ENCODE measurements at regions not wholly inside any gene's neighbourhood (a gene's known extent, or its start where the extent isn't known, plus 50 kb on each side); places are given as distances from the start of the nearest gene placed in this dataset.

- Histone ChIP-seq H3K27me3 (ENCODE audit: insufficient read depth) (no peaks in the 10 kb centered on the region), H4K20me1 (replicated peaks; ENCODE audit: insufficient read depth) (no peaks in the 10 kb centered on the region), H2AFZ (no peak overlapping the region), H3K9me2 (ENCODE audit: insufficient read depth) (no peaks in the 10 kb centered on the region), H3K27ac (ENCODE audit: low read depth) (no peak overlapping the region), H3K4me2 (no peak overlapping the region), H3F3A (replicated peaks; ENCODE audit: low read depth) (no peaks in the 10 kb centered on the region), H3K4me1 (ENCODE audit: insufficient read depth) (no peaks in the 10 kb centered on the region), H3K36me3 (ENCODE audit: insufficient read depth) (no peaks in the 10 kb centered on the region), H3K4me3 (no peak overlapping the region), H3K79me2 (replicated peaks; ENCODE audit: insufficient read depth) (no peaks in the 10 kb centered on the region)
- DNase-seq (ENCODE audit: low spot score) (no peak), ATAC-seq (no peak)
- Mint-ChIP-seq H3K27ac (no peak overlapping the region), H3K4me3 (no peak overlapping the region), H3K4me1 (peaks cover 15% of the 10 kb centered on the region), H3K9me3 (no peaks in the 10 kb centered on the region; the same call in 2 of the 3 replicates), H3K36me3 (ENCODE audit: low read depth) (no peaks in the 10 kb centered on the region; the same call in 2 of the 3 replicates), H3K27me3 (ENCODE audit: insufficient read depth, low read depth, poor library complexity) (peaks cover 5% of the 10 kb centered on the region)
- TF ChIP-seq POLR2AphosphoS5 (IDR thresholded peaks at IDR 0.05; ENCODE audit: low read depth) = no peak
Observed at GRCh38 chr22:48553119-48553518, 1274.6 kb downstream of the BRD1 start.

- no peak overlapping the region for H3K27ac Mint-ChIP-seq
- no peaks in the 10 kb centered on the region for H3K36me3 ChIP-seq (ENCODE audit: insufficient read depth)
- no peaks in the 10 kb centered on the region for H3K9me2 ChIP-seq (ENCODE audit: insufficient read depth)
- H3K27me3 ChIP-seq (ENCODE audit: insufficient read depth) = no peaks in the 10 kb centered on the region
- no peaks in the 10 kb centered on the region for H3F3A ChIP-seq (replicated peaks; ENCODE audit: low read depth)
- peaks cover 5% of the 10 kb centered on the region for H3K27me3 Mint-ChIP-seq (ENCODE audit: insufficient read depth, low read depth, poor library complexity)
- H3K4me3 Mint-ChIP-seq = no peak overlapping the region
- DNase-seq (ENCODE audit: low spot score) (no peak), ATAC-seq (no peak)
- no peaks in the 10 kb centered on the region for H3K4me1 ChIP-seq (ENCODE audit: insufficient read depth)
- H3K4me3 ChIP-seq = no peak overlapping the region
- H3K9me3 Mint-ChIP-seq = no peaks in the 10 kb centered on the region
- no peak overlapping the region for H3K27ac ChIP-seq (ENCODE audit: low read depth)
- H3K4me1 Mint-ChIP-seq = peaks cover 20% of the 10 kb centered on the region
- H3K4me2 ChIP-seq = no peak overlapping the region
- no peaks in the 10 kb centered on the region for H3K79me2 ChIP-seq (replicated peaks; ENCODE audit: insufficient read depth)
- TF ChIP-seq JUNB (IDR thresholded peaks at IDR 0.05; ENCODE audit: unreplicated experiment) (no peak), STAT1 (IDR thresholded peaks at IDR 0.05; ENCODE audit: unreplicated experiment) (no peak), ZNF114 (CRISPR knock-in tag; IDR thresholded peaks at IDR 0.05) (no peak), NANOG (IDR thresholded peaks at IDR 0.05; ENCODE audit: borderline replicate concordance) (no peak), EZH2 (IDR thresholded peaks at IDR 0.05; ENCODE audit: low read depth, unreplicated experiment) (no peak)
- no peaks in the 10 kb centered on the region for H4K20me1 ChIP-seq (replicated peaks; ENCODE audit: insufficient read depth)
- no peaks in the 10 kb centered on the region; the same call in 2 of the 3 replicates for H3K36me3 Mint-ChIP-seq (ENCODE audit: low read depth)
- no peak overlapping the region for H2AFZ ChIP-seq
Observed at GRCh38 chr22:48551716-48552268, 1275.9 kb downstream of the BRD1 start.

DNA sequence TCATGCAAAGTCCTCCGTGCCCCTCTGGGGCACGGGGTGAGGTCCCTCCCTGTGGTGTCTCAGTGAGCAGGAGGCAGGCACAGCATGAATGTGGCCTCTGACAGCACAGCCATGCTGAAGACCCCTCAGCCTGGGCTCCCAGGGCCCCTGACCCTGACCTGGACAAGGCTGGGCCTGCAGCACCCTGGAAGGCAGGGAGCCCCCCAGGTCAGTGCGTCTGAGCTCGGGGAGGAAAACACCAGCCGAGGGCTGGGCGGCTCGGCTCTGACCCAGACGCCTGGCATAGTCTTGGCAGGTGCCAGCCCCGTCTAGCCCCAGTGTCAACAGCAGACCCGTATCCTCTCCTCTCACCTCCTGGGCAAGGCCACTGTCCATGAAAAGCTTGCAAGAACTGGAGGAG lies 1276.6 kb downstream of the BRD1 start:
- peaks cover 23% of the 10 kb centered on the region for H3K4me1 Mint-ChIP-seq
- H3K36me3 ChIP-seq (ENCODE audit: insufficient read depth) = no peaks in the 10 kb centered on the region
- TF ChIP-seq JUNB (IDR thresholded peaks at IDR 0.05; ENCODE audit: unreplicated experiment) = no peak
- DNase-seq (ENCODE audit: low spot score) = no peak
- H3K4me2 ChIP-seq = no peak overlapping the region
- H3K9me2 ChIP-seq (ENCODE audit: insufficient read depth) = no peaks in the 10 kb centered on the region
- H3K9me3 Mint-ChIP-seq = no peaks in the 10 kb centered on the region
- no peaks in the 10 kb centered on the region for H4K20me1 ChIP-seq (replicated peaks; ENCODE audit: insufficient read depth)
- no peak overlapping the region for H3K27ac ChIP-seq (ENCODE audit: low read depth)
- H3K4me1 ChIP-seq (ENCODE audit: insufficient read depth) = no peaks in the 10 kb centered on the region
- no peaks in the 10 kb centered on the region for H3K27me3 ChIP-seq (ENCODE audit: insufficient read depth)
- H3K27me3 Mint-ChIP-seq (ENCODE audit: insufficient read depth, low read depth, poor library complexity) = peaks cover 6% of the 10 kb centered on the region
- H3K4me3 Mint-ChIP-seq = no peak overlapping the region
- H3F3A ChIP-seq (replicated peaks; ENCODE audit: low read depth) = no peaks in the 10 kb centered on the region
- H3K4me3 ChIP-seq = no peak overlapping the region
- no peaks in the 10 kb centered on the region; the same call in 2 of the 3 replicates for H3K36me3 Mint-ChIP-seq (ENCODE audit: low read depth)
- no peaks in the 10 kb centered on the region for H3K79me2 ChIP-seq (replicated peaks; ENCODE audit: insufficient read depth)
- H3K27ac Mint-ChIP-seq = no peak overlapping the region
- no peak for ATAC-seq
- H2AFZ ChIP-seq = no peak overlapping the region

DNA sequence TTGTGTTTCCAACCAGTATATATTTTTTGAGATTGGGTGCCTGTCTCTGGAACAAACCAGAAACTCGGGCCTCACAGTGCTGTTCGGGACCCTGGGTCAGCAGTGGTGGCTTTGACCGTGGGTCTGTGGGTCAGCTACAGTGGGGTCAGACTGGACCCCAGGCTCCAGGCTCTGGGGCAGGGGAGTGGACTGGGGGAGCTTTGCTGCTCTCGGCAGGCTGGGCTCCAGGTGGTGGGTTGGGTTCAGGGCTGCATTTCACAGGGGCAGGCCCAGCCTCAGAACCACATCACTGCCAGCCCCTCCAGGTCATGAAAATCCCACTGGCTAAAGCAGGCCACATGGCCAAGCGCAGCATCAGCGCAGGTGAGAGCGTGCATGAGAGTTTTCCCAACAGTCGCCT lies 1279.3 kb downstream of the BRD1 start:
- H3K4me2 ChIP-seq = no peak overlapping the region
- no peaks in the 10 kb centered on the region for H3K4me1 ChIP-seq (ENCODE audit: insufficient read depth)
- ATAC-seq (no peak), DNase-seq (ENCODE audit: low spot score) (no peak)
- no peak overlapping the region for H3K4me3 ChIP-seq
- H4K20me1 ChIP-seq (replicated peaks; ENCODE audit: insufficient read depth) = no peaks in the 10 kb centered on the region
- H3F3A ChIP-seq (replicated peaks; ENCODE audit: low read depth) = no peaks in the 10 kb centered on the region
- Mint-ChIP-seq H3K36me3 (ENCODE audit: low read depth) (no peaks in the 10 kb centered on the region; the same call in 2 of the 3 replicates), H3K4me3 (no peak overlapping the region), H3K4me1 (peaks cover 10% of the 10 kb centered on the region), H3K27ac (no peak overlapping the region), H3K9me3 (no peaks in the 10 kb centered on the region), H3K27me3 (ENCODE audit: insufficient read depth, low read depth, poor library complexity) (peaks cover 4% of the 10 kb centered on the region)
- H3K9me2 ChIP-seq (ENCODE audit: insufficient read depth) = no peaks in the 10 kb centered on the region
- no peak overlapping the region for H2AFZ ChIP-seq
- H3K27me3 ChIP-seq (ENCODE audit: insufficient read depth) = no peaks in the 10 kb centered on the region
- H3K36me3 ChIP-seq (ENCODE audit: insufficient read depth) = no peaks in the 10 kb centered on the region
- H3K79me2 ChIP-seq (replicated peaks; ENCODE audit: insufficient read depth) = no peaks in the 10 kb centered on the region
- H3K27ac ChIP-seq (ENCODE audit: low read depth) = no peak overlapping the region
- TF ChIP-seq ETS1 (IDR thresholded peaks at IDR 0.05) (no peak), EZH2 (IDR thresholded peaks at IDR 0.05; ENCODE audit: low read depth, unreplicated experiment) (no peak), CTCF (conservative IDR thresholded peaks at IDR 0.05; ENCODE audit: low read depth in 2 of 2) (no peak), CREB1 (CRISPR knock-in tag; IDR thresholded peaks at IDR 0.05; ENCODE audit: low read depth) (no peak), NANOG (IDR thresholded peaks at IDR 0.05; ENCODE audit: borderline replicate concordance) (no peak), ZNF331 (CRISPR knock-in tag; IDR thresholded peaks at IDR 0.05; ENCODE audit: low read depth) (no peak), POLR2AphosphoS5 (IDR thresholded peaks at IDR 0.05; ENCODE audit: low read depth) (no peak)

Data from GM23338 (cell line).